ENCODE measurements at regions not wholly inside any gene's neighbourhood (a gene's known extent, or its start where the extent isn't known, plus 50 kb on each side); places are given as distances from the start of the nearest gene placed in this dataset.
"Not testable (repeated sequence)": the region's sequence is repeated elsewhere in the genome, so short reads cannot be mapped to it uniquely, and the experiment has no call there.

DNA sequence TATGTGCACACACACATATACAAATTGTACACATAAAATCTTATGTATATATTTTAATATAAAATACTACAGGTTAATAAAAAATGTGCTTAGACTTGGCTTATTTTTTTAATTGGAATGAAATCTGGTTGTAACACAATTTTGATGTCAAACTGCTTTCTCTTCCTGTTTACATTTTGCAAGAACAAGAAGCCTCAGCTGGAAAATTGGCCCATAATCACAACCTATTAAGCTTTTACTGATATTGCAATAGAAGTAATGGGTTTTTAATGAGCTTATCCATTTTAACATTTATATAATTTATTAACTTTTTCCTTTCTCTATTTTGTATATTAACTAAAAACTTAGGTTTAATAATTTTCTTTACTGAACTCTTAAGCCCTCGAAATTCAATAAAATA, 165.9 kb downstream of the PCDH10 start:
- H3K4me1 ChIP-seq: no peaks in the 10 kb centered on the region
- intact Hi-C loops (cut with DNase I; ENCODE audit: low total_unique reads): no loop called here
- no peaks in the 10 kb centered on the region for H3K36me3 ChIP-seq
- TF ChIP-seq, protein P1, sequence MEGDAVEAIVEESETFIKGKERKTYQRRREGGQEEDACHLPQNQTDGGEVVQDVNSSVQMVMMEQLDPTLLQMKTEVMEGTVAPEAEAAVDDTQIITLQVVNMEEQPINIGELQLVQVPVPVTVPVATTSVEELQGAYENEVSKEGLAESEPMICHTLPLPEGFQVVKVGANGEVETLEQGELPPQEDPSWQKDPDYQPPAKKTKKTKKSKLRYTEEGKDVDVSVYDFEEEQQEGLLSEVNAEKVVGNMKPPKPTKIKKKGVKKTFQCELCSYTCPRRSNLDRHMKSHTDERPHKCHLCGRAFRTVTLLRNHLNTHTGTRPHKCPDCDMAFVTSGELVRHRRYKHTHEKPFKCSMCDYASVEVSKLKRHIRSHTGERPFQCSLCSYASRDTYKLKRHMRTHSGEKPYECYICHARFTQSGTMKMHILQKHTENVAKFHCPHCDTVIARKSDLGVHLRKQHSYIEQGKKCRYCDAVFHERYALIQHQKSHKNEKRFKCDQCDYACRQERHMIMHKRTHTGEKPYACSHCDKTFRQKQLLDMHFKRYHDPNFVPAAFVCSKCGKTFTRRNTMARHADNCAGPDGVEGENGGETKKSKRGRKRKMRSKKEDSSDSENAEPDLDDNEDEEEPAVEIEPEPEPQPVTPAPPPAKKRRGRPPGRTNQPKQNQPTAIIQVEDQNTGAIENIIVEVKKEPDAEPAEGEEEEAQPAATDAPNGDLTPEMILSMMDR (IDR thresholded peaks at IDR 0.05): no peak
- TF ChIP-seq POLR2A (IDR thresholded peaks at IDR 0.05): no peak
- H3K27me3 ChIP-seq: no peaks in the 10 kb centered on the region
- no peak for DNase-seq
- H3K9me3 ChIP-seq: no peaks in the 10 kb centered on the region
- no peak overlapping the region for H3K27ac ChIP-seq
- no peak overlapping the region for H3K4me3 ChIP-seq

DNA sequence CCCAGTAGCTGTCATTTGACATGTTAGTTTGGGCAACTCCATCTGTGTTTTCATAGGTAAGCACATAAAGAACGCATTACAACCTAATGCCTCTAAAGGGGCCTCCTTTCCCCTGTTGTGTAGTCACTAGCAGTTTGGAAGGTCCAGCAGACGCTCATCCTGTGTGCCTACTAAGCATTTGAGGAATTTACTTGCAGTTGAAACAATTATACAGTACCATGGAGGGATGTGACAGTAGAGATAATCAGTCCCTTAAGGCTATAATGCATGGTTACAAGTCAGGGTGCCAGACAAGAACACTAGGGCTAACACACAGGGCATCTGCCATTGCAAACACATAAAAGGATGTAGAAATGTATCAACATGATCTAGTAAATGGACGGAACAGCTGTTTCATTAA, 138.3 kb downstream of the PCDH10 start:
- Histone ChIP-seq H3K9me3 (no peaks in the 10 kb centered on the region), H3K4me3 (no peak overlapping the region), H3K4me1 (no peaks in the 10 kb centered on the region), H3K27ac (no peak overlapping the region), H3K36me3 (no peaks in the 10 kb centered on the region), H3K27me3 (no peaks in the 10 kb centered on the region)
- no peak for DNase-seq
- intact Hi-C loops (cut with DNase I; ENCODE audit: low total_unique reads): no loop called here
- TF ChIP-seq, protein P1 (IDR thresholded peaks at IDR 0.05): no peak
- TF ChIP-seq POLR2A (IDR thresholded peaks at IDR 0.05): no peak

DNA sequence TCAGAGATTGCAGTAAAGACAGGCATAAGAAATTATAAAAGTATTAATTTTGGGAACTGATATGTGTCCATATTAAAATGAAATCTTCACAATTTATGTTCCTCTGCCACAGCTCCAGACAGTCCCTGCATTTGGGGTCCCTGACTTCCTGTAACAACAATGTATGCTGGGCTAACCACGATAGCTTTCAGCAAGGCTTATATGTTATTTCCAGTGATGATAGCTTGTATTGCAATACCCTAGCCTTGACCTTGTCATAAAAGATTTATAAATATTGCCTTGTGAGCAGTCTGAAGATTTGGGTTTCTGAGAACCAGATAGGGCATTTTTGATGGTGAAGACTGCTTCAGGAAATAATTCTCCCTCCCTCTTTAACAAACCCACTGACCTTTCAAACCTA, 129.5 kb downstream of the PCDH10 start:
- no peaks in the 10 kb centered on the region for H3K36me3 ChIP-seq
- H3K27me3 ChIP-seq: no peaks in the 10 kb centered on the region
- DNase-seq: no peak
- no peaks in the 10 kb centered on the region for H3K4me1 ChIP-seq
- H3K4me3 ChIP-seq: no peak overlapping the region
- intact Hi-C loops (cut with DNase I; ENCODE audit: low total_unique reads): no loop called here
- H3K27ac ChIP-seq: no peak overlapping the region
- TF ChIP-seq, protein P1 (IDR thresholded peaks at IDR 0.05): no peak
- no peak for TF ChIP-seq POLR2A (IDR thresholded peaks at IDR 0.05)
- H3K9me3 ChIP-seq: no peaks in the 10 kb centered on the region

DNA sequence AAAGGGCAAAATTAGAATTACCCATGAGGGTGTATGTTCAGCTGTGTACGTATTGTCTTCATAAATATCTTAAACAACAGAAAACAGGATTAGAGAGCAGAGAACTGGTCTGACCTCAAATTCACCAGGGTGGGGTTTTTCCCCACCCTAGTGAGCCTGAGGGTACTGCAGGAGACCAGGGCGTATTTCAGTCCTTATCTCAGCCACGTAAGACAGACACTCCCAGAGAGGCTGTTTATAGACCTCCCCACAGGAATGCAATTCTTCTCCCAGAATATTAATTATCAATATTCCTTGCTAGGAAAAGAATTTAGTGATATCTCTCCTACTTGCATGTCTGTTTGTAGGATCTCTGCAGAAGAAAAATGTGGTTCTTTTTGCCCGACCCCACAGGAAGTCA, 128.8 kb downstream of the PCDH10 start:
- intact Hi-C loops (cut with DNase I; ENCODE audit: low total_unique reads); H3K36me3 ChIP-seq; DNase-seq; H3K9me3 ChIP-seq; H3K27ac ChIP-seq; H3K4me1 ChIP-seq; H3K27me3 ChIP-seq; H3K4me3 ChIP-seq: not testable (repeated sequence)

DNA sequence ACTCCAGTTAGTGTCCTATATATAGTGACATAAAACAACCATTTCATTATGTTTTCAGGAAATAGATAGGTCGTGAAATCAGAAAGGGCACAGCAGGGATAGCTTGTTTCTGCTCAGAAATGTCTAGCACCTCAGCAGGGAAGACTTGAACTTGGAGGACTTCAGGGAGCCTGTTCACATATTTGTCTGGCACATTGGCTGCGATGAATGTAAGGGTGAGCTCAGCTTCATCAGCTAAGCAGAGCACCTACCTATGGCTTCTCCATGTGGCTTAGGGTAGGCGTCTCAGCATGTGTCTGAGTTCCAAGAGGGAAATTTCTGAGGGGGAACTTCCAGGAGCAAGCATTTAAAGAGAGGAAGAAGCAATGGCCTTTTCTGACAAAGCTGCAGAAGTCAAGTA, 126.2 kb downstream of the PCDH10 start:
- no peaks in the 10 kb centered on the region for H3K9me3 ChIP-seq
- TF ChIP-seq, protein P1 (IDR thresholded peaks at IDR 0.05): no peak
- TF ChIP-seq POLR2A (IDR thresholded peaks at IDR 0.05): no peak
- intact Hi-C loops (cut with DNase I; ENCODE audit: low total_unique reads): no loop called here
- no peaks in the 10 kb centered on the region for H3K4me1 ChIP-seq
- H3K4me3 ChIP-seq: no peak overlapping the region
- H3K27ac ChIP-seq: no peak overlapping the region
- H3K27me3 ChIP-seq: no peaks in the 10 kb centered on the region
- DNase-seq: no peak
- H3K36me3 ChIP-seq: peaks cover 0 to 3% of the 10 kb centered on the region in 2 donors

DNA sequence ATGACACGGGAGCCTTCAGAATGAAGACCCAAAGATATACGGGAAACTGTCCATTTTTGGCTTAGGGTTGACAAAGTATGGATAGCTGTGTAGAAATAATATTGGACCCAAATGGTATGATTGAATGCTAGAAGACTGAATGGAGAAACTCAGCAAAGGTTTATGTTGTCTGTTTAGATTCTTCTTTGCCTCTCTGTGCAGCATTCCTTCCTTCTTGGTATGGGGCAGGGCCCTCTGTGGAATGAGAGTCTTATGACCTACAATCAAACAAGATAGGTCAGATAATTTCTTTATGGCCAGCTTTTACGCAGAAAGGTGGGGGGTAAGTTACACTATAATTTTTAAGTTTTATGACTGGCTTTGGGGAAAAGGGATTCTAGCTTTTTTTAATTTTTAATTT, 124.3 kb downstream of the PCDH10 start:
- Histone ChIP-seq H3K36me3 (peaks cover 0 to 3% of the 10 kb centered on the region in 2 donors), H3K27ac (no peak overlapping the region), H3K4me3 (no peak overlapping the region), H3K9me3 (no peaks in the 10 kb centered on the region), H3K27me3 (no peaks in the 10 kb centered on the region), H3K4me1 (no peaks in the 10 kb centered on the region)
- TF ChIP-seq POLR2A (IDR thresholded peaks at IDR 0.05): no peak
- TF ChIP-seq, protein P1 (IDR thresholded peaks at IDR 0.05): no peak
- intact Hi-C loops (cut with DNase I; ENCODE audit: low total_unique reads): no loop called here
- no peak for DNase-seq

Data from uterus (tissue), 3 donors.